ENCODE measurements at regions not wholly inside any gene's neighbourhood (a gene's known extent, or its start where the extent isn't known, plus 50 kb on each side); places are given as distances from the start of the nearest gene placed in this dataset.

DNA sequence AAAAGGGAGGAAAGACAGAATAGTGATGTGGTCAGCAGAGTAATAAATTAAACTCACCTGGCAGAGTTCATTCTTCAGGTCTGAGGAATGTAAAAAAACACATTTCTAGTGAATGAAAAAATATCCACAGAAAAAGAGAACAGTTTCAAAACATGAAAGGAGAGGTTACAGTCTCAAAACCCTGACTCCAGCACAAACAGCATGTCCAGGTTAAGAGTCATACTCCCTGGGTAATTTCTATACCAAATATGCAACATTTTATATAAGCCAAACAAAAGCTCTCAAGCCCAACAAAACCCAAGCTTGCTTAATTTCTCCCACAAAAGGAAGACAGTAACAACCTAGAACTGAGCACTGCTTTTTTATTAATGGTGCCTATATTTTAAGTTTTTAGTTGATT lies 173.0 kb downstream of the NTMT2 start:
- Histone ChIP-seq H4K8ac (ENCODE audit: extremely low read depth, insufficient read depth, low read length) (no peak overlapping the region), H3K4ac (replicated peaks; ENCODE audit: insufficient read length, low read depth, low read length) (no peak overlapping the region), H3K36me3 (ENCODE audit: control insufficient read depth in 2 of 4, insufficient read depth in 4 of 4, low read length in 3 of 4) (no peaks in the 10 kb centered on the region), H3K79me2 (ENCODE audit: control insufficient read depth in 1 of 2, insufficient read depth in 2 of 2, low read length in 2 of 2) (no peaks in the 10 kb centered on the region), H3K23ac (ENCODE audit: insufficient read length) (no peak overlapping the region), H3K9ac (replicated peaks in 1 of 4; ENCODE audit: extremely low read depth in 1 of 4, low read depth in 3 of 4, low read length in 3 of 4) (no peak overlapping the region), H3K4me1 (replicated peaks in 1 of 4; ENCODE audit: control insufficient read depth in 3 of 4, insufficient read depth in 4 of 4, low read length in 3 of 4) (0 out of 7 replicates have a peak, but pooled peaks cover 0 to 2% (median 0%) of the 10 kb centered on the region in 4 experiments), H3K27me3 (replicated peaks in 1 of 4; ENCODE audit: control insufficient read depth in 3 of 4, extremely low read depth in 1 of 4, insufficient read depth in 3 of 4, low read length in 3 of 4) (no peaks in the 10 kb centered on the region), H2BK20ac (ENCODE audit: low read length) (no peak overlapping the region), H2BK15ac (ENCODE audit: low read length) (no peak overlapping the region), H3K27ac (ENCODE audit: low read depth, low read length) (no peak overlapping the region), H2AK5ac (ENCODE audit: low read depth, low read length) (no peak overlapping the region), H3K23me2 (ENCODE audit: low read depth, low read length) (no peaks in the 10 kb centered on the region), H3K4me2 (ENCODE audit: insufficient read depth in 1 of 2, low read depth in 2 of 2, low read length in 2 of 2) (no peak overlapping the region), H2BK120ac (replicated peaks; ENCODE audit: low read depth, low read length) (no peak overlapping the region), H3K56ac (replicated peaks; ENCODE audit: insufficient read length, low read depth, low read length) (no peak overlapping the region), H2AFZ (ENCODE audit: low read length) (no peak overlapping the region), H2BK5ac (ENCODE audit: low read depth, low read length) (no peak overlapping the region), H3K79me1 (ENCODE audit: low read depth, low read length) (no peaks in the 10 kb centered on the region), H3K18ac (ENCODE audit: extremely low read depth, low read length) (no peak overlapping the region), H3K9me3 (ENCODE audit: insufficient read depth in 2 of 2, low read depth in 1 of 2, low read length in 1 of 2) (no peaks in the 10 kb centered on the region), H3K4me3 (ENCODE audit: extremely low read depth in 1 of 4, insufficient read depth in 2 of 4, low read depth in 3 of 4, low read length in 4 of 4) (no peak overlapping the region), H4K5ac (ENCODE audit: insufficient read length, low read depth, low read length) (no peak overlapping the region), H2BK12ac (ENCODE audit: low read depth, low read length) (no peak overlapping the region), H4K20me1 (replicated peaks in 1 of 2; ENCODE audit: control insufficient read depth in 1 of 2, insufficient read depth in 2 of 2, low read length in 2 of 2) (no peaks in the 10 kb centered on the region), H4K91ac (replicated peaks; ENCODE audit: insufficient read length, low read length) (no peak overlapping the region), H3K14ac (ENCODE audit: insufficient read length) (no peak overlapping the region)
- CTCF ChIA-PET (ENCODE audit: partially characterized antibody) = interaction anchor here (0.6 to 1.2 kb wide), 3 partner anchors 144 to 390 kb away, joined by 3 to 4 read pairs (median 3); no protein-coding TSS in a partner anchor
- POLR2A ChIA-PET (ENCODE audit: partially characterized antibody) = no interaction called here
- TF ChIP-seq SUZ12 (IDR thresholded peaks at IDR 0.05; ENCODE audit: low read length) (no peak), ZNF274 (IDR thresholded peaks at IDR 0.05; ENCODE audit: borderline replicate concordance, extremely low read depth, low read length) (no peak), RXRA (IDR thresholded peaks at IDR 0.05; ENCODE audit: insufficient read depth, low read depth, low read length) (no peak), TCF12 (IDR thresholded peaks at IDR 0.05; ENCODE audit: low read depth, low read length) (no peak), SP1 (IDR thresholded peaks at IDR 0.05; ENCODE audit: low read depth, low read length) (no peak)
- TF ChIP-seq, protein P1, sequence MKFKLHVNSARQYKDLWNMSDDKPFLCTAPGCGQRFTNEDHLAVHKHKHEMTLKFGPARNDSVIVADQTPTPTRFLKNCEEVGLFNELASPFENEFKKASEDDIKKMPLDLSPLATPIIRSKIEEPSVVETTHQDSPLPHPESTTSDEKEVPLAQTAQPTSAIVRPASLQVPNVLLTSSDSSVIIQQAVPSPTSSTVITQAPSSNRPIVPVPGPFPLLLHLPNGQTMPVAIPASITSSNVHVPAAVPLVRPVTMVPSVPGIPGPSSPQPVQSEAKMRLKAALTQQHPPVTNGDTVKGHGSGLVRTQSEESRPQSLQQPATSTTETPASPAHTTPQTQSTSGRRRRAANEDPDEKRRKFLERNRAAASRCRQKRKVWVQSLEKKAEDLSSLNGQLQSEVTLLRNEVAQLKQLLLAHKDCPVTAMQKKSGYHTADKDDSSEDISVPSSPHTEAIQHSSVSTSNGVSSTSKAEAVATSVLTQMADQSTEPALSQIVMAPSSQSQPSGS (IDR thresholded peaks at IDR 0.05; ENCODE audit: low read length) = no peak
- DNase-seq (ENCODE audit: low read depth in 1 of 2, low spot score in 2 of 2) = no peak
- FAIRE-seq = no peak

All from H1 (cell line).